Myocyte (in vitro differentiated cells): ENCODE measurements at regions not wholly inside any gene's neighbourhood (a gene's known extent, or its start where the extent isn't known, plus 50 kb on each side); places are given as distances from the start of the nearest gene placed in this dataset. TPM values are rescaled to one million over a fixed set of nuclear protein-coding genes. Genes with fewer than 3 reads are reported as not detected.

Experiments used
- microRNA counts: library from miRNA; unstranded; fragments of <30 nt; microRNA quantifications from one replicate; lab custom pipeline; 2016

MicroRNAs in the stretch of these regions (microRNA counts, 767-probe panel; counts per million panel counts)
- not detected for microRNA hsa-miR-1973 (lab: Ali Mortazavi, UCI)
